ENCODE measurements at regions not wholly inside any gene's neighbourhood (a gene's known extent, or its start where the extent isn't known, plus 50 kb on each side); places are given as distances from the start of the nearest gene placed in this dataset.

DNA sequence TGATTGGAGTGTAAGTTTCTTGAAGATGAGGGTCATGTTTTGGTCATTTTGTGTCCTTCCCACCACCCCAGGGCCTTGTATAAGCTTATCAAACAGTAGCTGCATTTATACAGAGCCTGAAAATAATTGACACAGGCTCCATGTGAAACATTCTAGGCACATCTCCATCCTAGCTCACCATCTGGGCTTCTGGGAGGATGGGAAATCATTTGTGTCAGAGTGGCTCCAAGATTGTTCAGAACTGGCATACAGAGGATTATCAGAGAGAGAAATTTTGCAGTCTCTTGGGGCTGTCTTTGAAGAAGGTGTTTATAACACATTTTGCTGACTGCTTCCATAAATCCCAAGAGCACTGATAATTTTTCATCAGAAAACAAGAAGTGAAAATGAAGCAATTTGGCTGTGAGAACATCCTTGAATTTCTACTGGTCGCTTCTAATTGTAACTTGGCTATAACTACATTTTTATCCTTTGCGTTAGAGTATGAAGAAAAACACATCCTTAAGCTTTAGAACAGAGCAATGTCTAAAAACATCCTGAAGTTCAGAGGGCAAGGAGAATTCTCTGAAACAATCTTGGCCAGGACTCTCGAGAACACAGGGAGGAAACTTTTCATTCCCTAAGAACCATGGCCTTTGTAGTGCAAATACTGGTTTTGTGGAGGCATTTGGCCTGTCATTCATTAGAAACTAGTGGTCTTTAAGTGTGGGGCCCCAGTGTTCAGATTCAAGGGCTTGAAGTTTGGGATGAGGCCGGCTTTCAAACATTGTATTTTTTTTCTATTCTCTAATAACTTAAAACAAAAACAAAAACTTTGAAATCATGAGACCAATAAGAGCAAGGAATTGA lies 151.1 kb downstream of the DACT1 start:
- ATAC-seq (ENCODE audit: low FRiP score) = no peak
- TF ChIP-seq, protein P1, sequence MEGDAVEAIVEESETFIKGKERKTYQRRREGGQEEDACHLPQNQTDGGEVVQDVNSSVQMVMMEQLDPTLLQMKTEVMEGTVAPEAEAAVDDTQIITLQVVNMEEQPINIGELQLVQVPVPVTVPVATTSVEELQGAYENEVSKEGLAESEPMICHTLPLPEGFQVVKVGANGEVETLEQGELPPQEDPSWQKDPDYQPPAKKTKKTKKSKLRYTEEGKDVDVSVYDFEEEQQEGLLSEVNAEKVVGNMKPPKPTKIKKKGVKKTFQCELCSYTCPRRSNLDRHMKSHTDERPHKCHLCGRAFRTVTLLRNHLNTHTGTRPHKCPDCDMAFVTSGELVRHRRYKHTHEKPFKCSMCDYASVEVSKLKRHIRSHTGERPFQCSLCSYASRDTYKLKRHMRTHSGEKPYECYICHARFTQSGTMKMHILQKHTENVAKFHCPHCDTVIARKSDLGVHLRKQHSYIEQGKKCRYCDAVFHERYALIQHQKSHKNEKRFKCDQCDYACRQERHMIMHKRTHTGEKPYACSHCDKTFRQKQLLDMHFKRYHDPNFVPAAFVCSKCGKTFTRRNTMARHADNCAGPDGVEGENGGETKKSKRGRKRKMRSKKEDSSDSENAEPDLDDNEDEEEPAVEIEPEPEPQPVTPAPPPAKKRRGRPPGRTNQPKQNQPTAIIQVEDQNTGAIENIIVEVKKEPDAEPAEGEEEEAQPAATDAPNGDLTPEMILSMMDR (IDR thresholded peaks at IDR 0.05) = no peak
- no peak for DNase-seq (ENCODE audit: low spot score)

- ATAC-seq (ENCODE audit: low FRiP score) (no peak), DNase-seq (ENCODE audit: low spot score) (no peak)
- TF ChIP-seq, protein P1 (IDR thresholded peaks at IDR 0.05) = no peak
These were observed 152.0 kb downstream of the DACT1 start for GRCh38 chr14:58789736-58790135.

GRCh38 chr14:58792416-58792815 lies 154.7 kb downstream of the DACT1 start:
- TF ChIP-seq, protein P1 (IDR thresholded peaks at IDR 0.05) = no peak
- no peak for DNase-seq (ENCODE audit: low spot score)
- no peak for ATAC-seq (ENCODE audit: low FRiP score)

DNA sequence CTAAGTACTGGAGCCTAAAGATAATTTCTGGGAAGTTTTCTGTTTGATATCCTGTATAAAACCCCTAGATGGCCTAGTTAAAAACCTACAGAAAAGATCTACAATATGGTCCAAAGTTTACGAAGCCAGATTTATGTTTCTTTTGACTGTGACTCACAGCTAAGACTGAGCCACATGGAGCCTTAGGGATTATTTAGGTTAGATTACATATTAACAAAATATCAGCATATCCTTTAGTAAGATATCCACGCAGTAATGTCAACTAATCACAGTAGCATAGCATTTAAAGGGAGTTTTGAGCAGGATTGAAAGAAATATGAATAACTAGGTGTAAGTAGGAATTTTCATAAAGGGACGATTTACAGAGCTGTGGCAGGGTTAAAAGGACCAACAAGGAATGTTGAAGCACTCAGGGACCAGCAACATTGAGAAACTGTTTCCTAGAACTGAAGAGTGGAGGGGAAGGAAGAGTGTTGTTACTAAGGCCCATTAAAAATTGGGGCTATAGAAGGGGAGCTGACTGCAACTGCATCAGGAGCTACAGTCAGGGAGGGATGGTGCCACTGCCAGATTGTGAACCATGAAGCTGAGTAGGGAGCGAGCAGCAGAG lies 155.5 kb downstream of the DACT1 start:
- ATAC-seq (ENCODE audit: low FRiP score) (no peak), DNase-seq (ENCODE audit: low spot score) (no peak)
- TF ChIP-seq, protein P1 (IDR thresholded peaks at IDR 0.05) = no peak

DNA sequence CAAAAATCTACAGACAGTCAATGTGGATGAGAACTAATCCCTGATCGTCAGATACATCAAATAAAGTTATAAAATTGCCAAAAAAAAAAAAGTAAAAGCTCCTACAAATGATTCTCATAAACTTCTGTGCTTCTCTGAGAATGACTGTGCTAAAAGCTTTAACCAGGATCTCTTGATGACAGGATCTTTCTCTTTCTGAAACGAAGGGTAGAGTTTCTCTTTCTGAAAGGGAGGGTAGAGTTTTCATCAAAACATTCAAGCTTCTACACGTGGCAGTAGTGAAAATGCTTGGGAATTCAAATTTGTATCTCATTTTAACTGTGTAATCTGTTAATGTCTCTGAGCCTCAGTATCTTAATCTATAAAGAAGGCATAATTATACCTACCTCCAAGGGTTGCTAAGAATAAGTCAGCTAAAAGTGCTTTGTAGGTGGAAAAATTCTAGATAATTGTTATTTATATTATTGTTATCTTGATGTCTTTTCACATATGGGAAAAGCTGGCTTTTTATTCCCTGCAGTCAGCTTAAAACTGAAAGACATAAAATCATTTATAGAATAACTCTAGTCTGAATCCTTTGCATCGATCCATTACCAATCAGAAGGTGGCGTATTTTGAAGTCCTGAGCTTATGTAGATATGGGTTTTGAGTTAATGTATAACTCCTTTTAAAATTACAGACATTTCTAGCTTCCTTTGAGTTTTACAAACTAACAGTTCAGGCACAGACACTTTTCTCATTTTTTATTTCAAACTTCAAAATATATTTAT lies 157.4 kb downstream of the DACT1 start:
- TF ChIP-seq, protein P1 (IDR thresholded peaks at IDR 0.05) = no peak
- no peak for ATAC-seq (ENCODE audit: low FRiP score)
- DNase-seq (ENCODE audit: low spot score) = no peak

DNA sequence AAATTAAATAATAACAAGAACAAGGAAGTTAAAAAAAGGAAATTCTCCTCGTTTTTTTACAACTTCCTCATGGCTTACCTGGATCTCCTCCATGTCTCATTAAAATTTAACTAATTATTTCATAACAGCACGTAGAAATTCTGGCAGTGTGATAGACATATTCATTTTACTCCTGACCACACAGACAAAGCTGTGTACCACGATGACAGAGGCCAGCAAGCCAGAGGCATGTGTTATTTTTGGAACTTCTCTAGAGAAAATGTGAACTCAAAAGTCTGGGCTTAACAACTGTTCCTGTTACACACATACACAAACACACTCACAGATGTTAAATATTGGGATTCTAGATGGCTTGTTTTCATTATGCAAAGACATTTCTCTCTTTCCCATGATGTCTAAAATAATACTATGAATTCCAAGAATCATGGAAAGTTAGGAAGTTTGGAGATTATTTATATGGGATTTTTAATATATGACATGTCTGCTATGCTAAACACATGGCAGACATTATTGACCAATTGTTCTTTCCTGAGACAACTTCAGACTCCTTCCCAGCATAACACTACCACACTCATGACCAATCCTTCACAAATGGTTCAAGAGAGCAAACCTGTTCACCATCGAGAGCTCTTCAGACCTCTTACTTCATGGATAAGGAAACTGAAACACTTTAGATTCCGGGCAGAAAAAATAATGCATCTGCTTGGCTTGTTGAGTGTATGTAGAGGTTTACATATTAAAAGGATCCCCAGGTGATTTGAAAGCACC lies 158.7 kb downstream of the DACT1 start:
- DNase-seq (ENCODE audit: low spot score) (no peak), ATAC-seq (ENCODE audit: low FRiP score) (no peak)
- TF ChIP-seq, protein P1 (IDR thresholded peaks at IDR 0.05) = no peak

All from omental fat pad (tissue), 3 donors.